ENCODE measurements at regions not wholly inside any gene's neighbourhood (a gene's known extent, or its start where the extent isn't known, plus 50 kb on each side); places are given as distances from the start of the nearest gene placed in this dataset.

- Mint-ChIP-seq H3K4me1 (ENCODE audit: insufficient read depth, unreplicated experiment) (no peaks in the 10 kb centered on the region), H3K36me3 (ENCODE audit: insufficient read depth, unreplicated experiment) (no peaks in the 10 kb centered on the region), H3K27ac (ENCODE audit: low read depth, unreplicated experiment) (no peak overlapping the region), H3K9me3 (ENCODE audit: unreplicated experiment) (no peaks in the 10 kb centered on the region), H3K27me3 (ENCODE audit: insufficient read depth, unreplicated experiment) (peaks cover 21% of the 10 kb centered on the region), H3K4me3 (ENCODE audit: unreplicated experiment) (no peak overlapping the region)
- no peak for TF ChIP-seq CTCF (IDR thresholded peaks at IDR 0.05; ENCODE audit: unreplicated experiment)
- ChIA-PET POLR2A (no interaction called here), CTCF (interaction anchor here (0.6 kb wide), 1 partner anchor 1711 kb away, joined by 3 read pairs; no protein-coding TSS in a partner anchor)
- intact Hi-C loops (cut with micrococcal nuclease), result no loop called here
- no peak for DNase-seq (ENCODE audit: unreplicated experiment)
- no TSS peak for BruUV-seq (replicated peaks)
Observed at GRCh38 chr12:115623275-115623674, 654.2 kb downstream of the MED13L start.

- Mint-ChIP-seq H3K27me3 (ENCODE audit: insufficient read depth, unreplicated experiment) (peaks cover 31% of the 10 kb centered on the region), H3K4me3 (ENCODE audit: unreplicated experiment) (no peak overlapping the region), H3K36me3 (ENCODE audit: insufficient read depth, unreplicated experiment) (no peaks in the 10 kb centered on the region), H3K4me1 (ENCODE audit: insufficient read depth, unreplicated experiment) (no peaks in the 10 kb centered on the region), H3K9me3 (ENCODE audit: unreplicated experiment) (no peaks in the 10 kb centered on the region), H3K27ac (ENCODE audit: low read depth, unreplicated experiment) (no peak overlapping the region)
- POLR2A ChIA-PET, result no interaction called here
- no peak for DNase-seq (ENCODE audit: unreplicated experiment)
- intact Hi-C loops (cut with micrococcal nuclease), result no loop called here
- CTCF ChIA-PET, result no interaction called here
- no TSS peak for BruUV-seq (replicated peaks)
- TF ChIP-seq CTCF (IDR thresholded peaks at IDR 0.05; ENCODE audit: unreplicated experiment), result no peak
Observed at GRCh38 chr12:115620816-115621215, 656.7 kb downstream of the MED13L start.

- no peaks in the 10 kb centered on the region for H3K36me3 Mint-ChIP-seq (ENCODE audit: insufficient read depth, unreplicated experiment)
- no peaks in the 10 kb centered on the region for H3K9me3 Mint-ChIP-seq (ENCODE audit: unreplicated experiment)
- BruUV-seq (replicated peaks), result no TSS peak
- DNase-seq (ENCODE audit: unreplicated experiment), result no peak
- TF ChIP-seq CTCF (IDR thresholded peaks at IDR 0.05; ENCODE audit: unreplicated experiment), result no peak
- no peaks in the 10 kb centered on the region for H3K4me1 Mint-ChIP-seq (ENCODE audit: insufficient read depth, unreplicated experiment)
- CTCF ChIA-PET, result no interaction called here
- intact Hi-C loops (cut with micrococcal nuclease), result no loop called here
- H3K4me3 Mint-ChIP-seq (ENCODE audit: unreplicated experiment), result no peak overlapping the region
- H3K27me3 Mint-ChIP-seq (ENCODE audit: insufficient read depth, unreplicated experiment), result peaks cover 32% of the 10 kb centered on the region
- H3K27ac Mint-ChIP-seq (ENCODE audit: low read depth, unreplicated experiment), result no peak overlapping the region
- POLR2A ChIA-PET, result no interaction called here
Observed at GRCh38 chr12:115619889-115620288, 657.6 kb downstream of the MED13L start.

- ChIA-PET POLR2A (no interaction called here), CTCF (no interaction called here)
- Mint-ChIP-seq H3K36me3 (ENCODE audit: insufficient read depth, unreplicated experiment) (no peaks in the 10 kb centered on the region), H3K4me3 (ENCODE audit: unreplicated experiment) (no peak overlapping the region), H3K4me1 (ENCODE audit: insufficient read depth, unreplicated experiment) (no peaks in the 10 kb centered on the region), H3K27ac (ENCODE audit: low read depth, unreplicated experiment) (no peak overlapping the region), H3K27me3 (ENCODE audit: insufficient read depth, unreplicated experiment) (peaks cover 32% of the 10 kb centered on the region), H3K9me3 (ENCODE audit: unreplicated experiment) (no peaks in the 10 kb centered on the region)
- no TSS peak for BruUV-seq (replicated peaks)
- intact Hi-C loops (cut with micrococcal nuclease), result no loop called here
- no peak for DNase-seq (ENCODE audit: unreplicated experiment)
- no peak for TF ChIP-seq CTCF (IDR thresholded peaks at IDR 0.05; ENCODE audit: unreplicated experiment)
Observed at GRCh38 chr12:115619061-115619460, 658.4 kb downstream of the MED13L start.
